ENCODE measurements at regions not wholly inside any gene's neighbourhood (a gene's known extent, or its start where the extent isn't known, plus 50 kb on each side); places are given as distances from the start of the nearest gene placed in this dataset.

DNA sequence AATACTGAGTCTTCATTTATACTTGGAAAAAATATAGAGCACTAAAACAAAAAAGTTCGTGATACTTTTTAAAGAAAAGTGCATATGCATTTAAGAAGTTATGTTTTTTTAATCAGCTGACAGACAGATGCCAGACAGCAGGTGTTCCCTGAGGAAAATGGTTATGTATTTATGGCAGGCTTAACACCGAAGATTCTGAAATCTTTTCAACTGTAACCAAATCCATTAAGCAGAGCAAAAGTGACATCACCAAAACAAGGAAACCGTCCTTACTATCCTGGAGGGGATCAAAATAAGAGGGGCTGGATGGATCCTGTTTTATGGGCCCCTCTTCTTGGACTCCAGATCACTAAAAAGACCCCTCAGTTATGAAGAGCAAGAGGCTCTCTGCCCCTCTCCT lies 404.9 kb upstream of the ADAMTS16 start:
- DNase-seq (ENCODE audit: insufficient read length, low spot score): no peak
- no peak for FAIRE-seq

DNA sequence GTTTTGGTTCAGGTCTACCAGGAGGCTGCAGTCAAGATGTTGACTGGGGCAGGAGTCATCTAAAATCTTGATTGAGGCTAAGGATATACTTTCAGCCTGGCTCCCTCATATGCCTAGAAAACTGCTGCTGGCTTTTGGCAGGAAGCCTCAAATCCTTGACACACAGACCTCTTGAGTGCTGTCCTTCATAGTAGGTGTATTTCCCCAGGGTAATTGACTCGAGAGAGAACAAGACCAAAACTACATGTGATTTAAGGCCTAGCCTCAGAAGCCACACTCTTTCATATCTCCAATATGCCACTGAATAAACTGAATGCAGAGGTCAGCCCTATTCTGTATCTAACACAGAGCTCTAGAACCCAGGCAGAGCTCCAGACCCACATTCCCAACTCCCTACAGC lies 402.3 kb upstream of the ADAMTS16 start:
- DNase-seq (ENCODE audit: insufficient read length, low spot score): no peak
- no peak for FAIRE-seq

DNA sequence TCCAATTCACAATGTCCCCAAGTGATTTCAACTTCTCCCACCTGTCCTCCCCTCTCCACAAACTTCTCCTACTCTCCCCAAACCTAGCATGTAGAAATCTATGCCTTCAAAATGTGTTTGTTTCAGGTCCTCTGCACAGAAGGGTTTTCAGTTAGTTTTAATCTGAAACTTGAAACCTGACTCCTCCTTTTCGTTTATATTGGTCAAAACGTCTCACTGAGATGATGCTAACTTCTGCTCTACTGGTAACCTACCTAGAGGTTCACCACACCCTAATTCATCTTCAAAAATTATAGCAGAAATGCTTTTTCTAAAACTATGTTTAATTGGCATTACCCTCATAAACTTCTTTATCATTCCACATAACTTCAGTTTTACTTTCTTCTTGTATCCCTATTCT lies 401.8 kb upstream of the ADAMTS16 start:
- DNase-seq (ENCODE audit: insufficient read length, low spot score) (no peak), FAIRE-seq (no peak)

- FAIRE-seq (no peak), DNase-seq (ENCODE audit: insufficient read length, low spot score) (no peak)
These were observed 400.0 kb upstream of the ADAMTS16 start for GRCh38 chr5:4740156-4740555.

GRCh38 chr5:4758550-4758949 lies 381.6 kb upstream of the ADAMTS16 start:
- DNase-seq (ENCODE audit: insufficient read length, low spot score): no peak
- FAIRE-seq: no peak

GRCh38 chr5:4758996-4759395 lies 381.1 kb upstream of the ADAMTS16 start:
- DNase-seq (ENCODE audit: insufficient read length, low spot score) (no peak), FAIRE-seq (no peak)

DNA sequence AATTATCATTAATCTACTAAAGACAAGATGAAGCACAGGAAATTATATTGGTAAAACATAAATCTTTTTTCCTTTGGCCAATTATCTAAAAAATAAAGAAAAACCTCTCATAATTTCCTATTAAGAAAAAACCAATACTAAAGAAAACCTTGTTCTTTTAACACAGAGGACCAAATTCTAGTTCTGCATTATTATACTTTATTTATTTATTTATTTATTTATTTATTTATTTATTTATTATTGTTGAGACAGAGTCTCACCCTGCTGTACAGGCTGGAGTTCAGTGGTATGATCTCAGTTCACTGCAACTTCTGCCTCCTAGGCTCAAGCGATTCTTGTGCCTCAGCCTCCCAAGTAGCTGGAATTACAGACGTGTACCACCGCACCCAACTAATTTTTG lies 377.8 kb upstream of the ADAMTS16 start:
- no peak for FAIRE-seq
- DNase-seq (ENCODE audit: insufficient read length, low spot score): no peak

DNA sequence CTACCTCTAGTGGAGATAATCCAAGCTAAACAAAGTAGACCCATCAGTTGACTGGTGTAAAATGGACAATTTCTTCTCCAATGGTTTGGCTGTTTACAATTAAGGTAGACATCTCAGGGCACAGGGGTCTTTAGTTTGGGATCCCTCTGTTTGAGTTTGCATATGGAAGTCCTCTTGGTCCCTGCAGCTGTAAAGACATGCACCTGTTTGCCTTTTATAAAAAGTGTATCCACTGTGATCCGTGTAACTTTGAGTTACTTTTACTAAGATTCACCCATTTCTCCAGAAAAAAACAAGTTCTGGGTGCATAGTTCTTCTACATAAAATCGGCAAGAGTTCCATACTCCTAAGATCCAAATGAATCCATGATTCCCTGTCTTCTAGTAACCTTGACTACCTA lies 374.7 kb upstream of the ADAMTS16 start:
- FAIRE-seq: no peak

GRCh38 chr5:4766101-4766500 lies 374.0 kb upstream of the ADAMTS16 start:
- DNase-seq (ENCODE audit: insufficient read length, low spot score) (no peak), FAIRE-seq (no peak)

More for the DNA sequence above, 374.7 kb upstream of the ADAMTS16 start:
- DNase-seq (ENCODE audit: insufficient read length, low spot score): no peak

DNA sequence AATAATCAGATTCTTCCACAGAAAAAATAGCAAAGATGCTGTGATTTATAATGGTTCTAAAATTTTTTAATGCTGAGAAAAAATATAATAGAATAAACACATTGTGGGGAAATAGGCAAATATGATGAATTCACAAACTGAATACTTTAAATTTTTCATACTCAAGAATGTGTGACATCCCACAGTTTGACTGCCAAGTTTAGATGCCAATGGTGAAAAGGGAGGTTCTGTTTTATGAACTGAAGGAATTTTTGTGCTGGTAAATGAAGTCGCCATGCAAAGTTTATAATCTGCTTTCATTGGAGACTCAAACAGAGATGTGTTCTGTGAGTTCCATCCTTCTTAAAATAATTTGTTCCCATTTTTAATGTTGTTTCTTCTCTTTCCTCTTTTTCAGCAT lies 367.5 kb upstream of the ADAMTS16 start:
- DNase-seq (ENCODE audit: insufficient read length, low spot score) (no peak), FAIRE-seq (no peak)

DNA sequence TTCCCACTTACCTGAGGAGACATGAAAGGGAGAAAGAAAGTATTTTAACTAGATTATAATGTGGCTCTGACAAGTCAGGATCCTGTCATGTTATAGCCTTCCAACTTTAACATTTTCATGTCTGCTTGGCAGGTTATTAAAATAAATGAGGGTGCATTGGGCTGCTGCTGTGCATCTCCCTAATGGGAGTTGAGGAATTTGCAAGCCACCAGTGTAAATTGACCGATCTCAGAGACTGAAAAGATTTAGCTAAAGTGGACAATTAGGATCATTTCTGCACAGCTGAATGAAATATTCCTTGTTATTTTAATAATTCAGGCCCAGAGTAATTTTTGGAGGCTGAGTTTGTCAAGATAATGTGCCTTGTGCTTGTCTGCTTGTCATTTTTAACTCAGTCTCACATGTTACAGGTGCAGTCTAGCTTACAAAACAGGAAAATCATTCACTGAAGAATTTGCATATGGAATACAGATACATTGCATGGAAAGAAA lies 366.3 kb upstream of the ADAMTS16 start:
- DNase-seq (ENCODE audit: insufficient read length, low spot score) (no peak), FAIRE-seq (no peak)

GRCh38 chr5:4777435-4777834 lies 362.7 kb upstream of the ADAMTS16 start:
- DNase-seq (ENCODE audit: insufficient read length, low spot score): no peak
- FAIRE-seq: peak; percentile 69

GRCh38 chr5:4780633-4781032 lies 359.5 kb upstream of the ADAMTS16 start:
- DNase-seq (ENCODE audit: insufficient read length, low spot score): no peak
- FAIRE-seq: no peak

DNA sequence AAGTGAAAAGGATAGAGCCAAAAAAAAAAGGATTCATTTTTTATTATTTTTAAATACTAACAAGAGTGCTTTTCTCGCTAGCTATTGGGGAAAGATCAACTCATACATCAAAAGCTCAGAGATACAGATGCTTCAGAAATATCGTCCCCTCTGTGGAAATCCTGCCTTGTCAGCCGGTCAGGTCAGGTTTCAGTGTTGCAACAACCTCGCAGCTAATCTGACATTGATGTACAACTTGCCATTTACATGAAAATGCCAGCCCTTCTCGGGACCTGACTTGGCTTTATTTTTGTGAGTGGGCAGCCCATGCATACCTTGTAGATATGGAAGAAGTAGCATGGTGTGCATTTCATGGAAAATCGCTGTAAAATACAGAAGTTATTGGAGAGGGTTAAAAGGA lies 358.8 kb upstream of the ADAMTS16 start:
- FAIRE-seq (no peak), DNase-seq (ENCODE audit: insufficient read length, low spot score) (no peak)

- FAIRE-seq (no peak), DNase-seq (ENCODE audit: insufficient read length, low spot score) (no peak)
These were observed 354.2 kb upstream of the ADAMTS16 start for GRCh38 chr5:4785971-4786370.

- DNase-seq (ENCODE audit: insufficient read length, low spot score) (no peak), FAIRE-seq (no peak)
These were observed 342.7 kb upstream of the ADAMTS16 start for GRCh38 chr5:4797445-4797844.

DNA sequence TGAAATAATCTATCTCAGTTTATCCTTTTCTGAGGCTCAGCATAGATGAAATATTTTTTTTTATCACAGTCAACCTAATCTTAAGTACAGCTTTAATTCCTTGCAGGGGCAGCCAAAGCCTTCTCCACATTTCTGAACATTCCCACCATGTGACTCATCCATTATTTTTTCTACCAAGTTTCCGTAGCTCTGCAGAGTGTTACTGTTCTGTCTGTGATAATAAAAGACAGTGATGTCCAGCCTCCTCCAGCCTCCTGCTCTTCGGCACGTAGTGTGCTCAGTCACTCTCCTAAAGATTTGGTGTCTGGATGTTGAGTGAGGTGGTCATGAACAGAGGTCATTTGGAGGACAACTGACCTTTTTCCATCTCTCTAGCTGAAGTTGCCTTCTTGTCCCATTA lies 338.1 kb upstream of the ADAMTS16 start:
- DNase-seq (ENCODE audit: insufficient read length, low spot score) (no peak), FAIRE-seq (no peak)

DNA sequence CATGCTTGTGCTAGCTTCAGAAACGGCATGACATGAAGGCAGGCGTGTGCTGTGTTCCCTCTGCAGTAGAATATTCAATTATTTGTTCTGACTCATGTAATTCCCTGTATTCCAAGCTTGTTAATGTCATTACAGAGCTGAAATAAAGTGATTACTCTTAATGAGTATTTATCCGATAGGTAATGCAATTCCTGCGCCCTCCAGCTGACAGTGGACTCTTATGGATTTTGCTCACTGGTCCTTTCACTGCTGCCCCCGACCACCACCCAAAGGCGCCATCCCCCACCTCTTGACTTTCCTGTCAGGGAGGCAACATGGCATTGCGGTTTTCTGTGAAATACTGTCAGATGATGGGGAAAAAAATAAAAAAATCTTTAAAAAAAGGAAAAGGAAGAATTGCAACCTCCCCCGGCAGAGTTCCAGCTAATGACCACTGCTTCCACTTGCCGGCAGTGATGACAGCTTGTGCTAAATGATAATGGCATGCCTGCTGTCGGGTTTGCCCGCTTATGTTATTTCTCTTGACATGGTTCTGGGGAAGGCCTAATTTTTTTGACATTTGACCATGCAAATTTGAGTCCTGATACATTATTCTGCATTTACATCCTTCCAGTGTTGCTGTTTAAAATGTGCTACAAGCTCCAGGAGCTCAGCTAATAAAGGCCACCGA lies 335.3 kb upstream of the ADAMTS16 start:
- FAIRE-seq (no peak), DNase-seq (ENCODE audit: insufficient read length, low spot score) (no peak)

GRCh38 chr5:4815002-4815401 lies 325.1 kb upstream of the ADAMTS16 start:
- no peak for FAIRE-seq

GRCh38 chr5:4817767-4818166 lies 322.4 kb upstream of the ADAMTS16 start:
- FAIRE-seq: no peak
- no peak for DNase-seq (ENCODE audit: insufficient read length, low spot score)

More at GRCh38 chr5:4815002-4815401, 325.1 kb upstream of the ADAMTS16 start:
- no peak for DNase-seq (ENCODE audit: insufficient read length, low spot score)

DNA sequence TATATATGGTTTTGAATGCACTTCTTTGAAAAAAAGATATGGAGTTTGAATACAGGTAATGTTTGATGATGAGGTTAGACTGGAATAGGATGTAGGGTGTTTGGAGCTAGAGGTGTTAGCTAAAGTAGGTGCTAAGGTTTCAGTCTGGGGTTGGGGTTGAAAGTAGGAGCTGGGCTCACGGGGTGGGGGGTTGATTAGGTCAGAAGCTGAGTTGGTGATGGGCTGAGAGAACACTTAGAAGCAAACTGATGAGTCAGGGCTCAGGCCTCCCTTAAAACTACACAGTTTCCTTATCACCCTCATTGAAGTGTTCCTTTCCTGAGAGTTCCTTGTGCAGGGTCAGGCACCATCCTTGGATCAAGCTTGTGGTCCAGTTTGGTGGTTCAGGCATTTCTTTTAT lies 308.8 kb upstream of the ADAMTS16 start:
- FAIRE-seq: no peak
- DNase-seq (ENCODE audit: insufficient read length, low spot score): no peak

- FAIRE-seq (no peak), DNase-seq (ENCODE audit: insufficient read length, low spot score) (no peak)
These were observed 307.7 kb upstream of the ADAMTS16 start for GRCh38 chr5:4832471-4832870.

All from HTR-8/SVneo (cell line).